Stimulated activated CD4-positive, alpha-beta T cell treated with anti-CD3 and anti-CD28 coated beads, Interleukin-12 subunit alpha, Interleukin-12 subunit beta, amount 100 ng/mL, for 48 hours (primary cell): ENCODE measurements at regions not wholly inside any gene's neighbourhood (a gene's known extent, or its start where the extent isn't known, plus 50 kb on each side); places are given as distances from the start of the nearest gene placed in this dataset.
A peak's percentile ranks its signal among the peaks of the same experiment; 100 is the strongest.
"Not testable (repeated sequence)": the region's sequence is repeated elsewhere in the genome, so short reads cannot be mapped to it uniquely, and the experiment has no call there.

ENCODE experiments used
- DNase-seq, 3 donors: peaks; one replicate each; pipeline ENCODE4 v3.0.0-alpha.2; 2020; ENCODE audit warnings: low read depth in 2 of 3, low spot score in 1 of 3

DNA sequence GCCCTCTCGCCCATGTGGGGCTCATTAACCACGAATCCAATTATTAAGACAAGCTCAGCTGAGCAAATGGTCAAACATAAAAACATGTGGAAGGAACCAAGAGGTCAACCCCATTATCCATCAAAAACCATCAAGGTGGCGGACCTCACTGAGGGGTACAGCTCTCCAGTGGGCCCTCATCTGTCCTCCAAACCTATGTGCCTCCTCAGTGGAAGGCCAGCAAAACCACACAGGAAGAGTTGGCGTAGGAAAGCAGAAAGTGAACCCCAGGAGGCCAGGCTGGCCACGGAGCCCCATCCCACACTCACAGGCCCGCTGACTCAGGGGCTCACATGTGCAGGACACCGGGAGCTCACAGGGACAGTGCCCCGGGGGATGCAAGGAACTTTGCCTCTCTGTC is 66.5 kb upstream of the CLEC6A start:
- not testable (repeated sequence) for DNase-seq

DNA sequence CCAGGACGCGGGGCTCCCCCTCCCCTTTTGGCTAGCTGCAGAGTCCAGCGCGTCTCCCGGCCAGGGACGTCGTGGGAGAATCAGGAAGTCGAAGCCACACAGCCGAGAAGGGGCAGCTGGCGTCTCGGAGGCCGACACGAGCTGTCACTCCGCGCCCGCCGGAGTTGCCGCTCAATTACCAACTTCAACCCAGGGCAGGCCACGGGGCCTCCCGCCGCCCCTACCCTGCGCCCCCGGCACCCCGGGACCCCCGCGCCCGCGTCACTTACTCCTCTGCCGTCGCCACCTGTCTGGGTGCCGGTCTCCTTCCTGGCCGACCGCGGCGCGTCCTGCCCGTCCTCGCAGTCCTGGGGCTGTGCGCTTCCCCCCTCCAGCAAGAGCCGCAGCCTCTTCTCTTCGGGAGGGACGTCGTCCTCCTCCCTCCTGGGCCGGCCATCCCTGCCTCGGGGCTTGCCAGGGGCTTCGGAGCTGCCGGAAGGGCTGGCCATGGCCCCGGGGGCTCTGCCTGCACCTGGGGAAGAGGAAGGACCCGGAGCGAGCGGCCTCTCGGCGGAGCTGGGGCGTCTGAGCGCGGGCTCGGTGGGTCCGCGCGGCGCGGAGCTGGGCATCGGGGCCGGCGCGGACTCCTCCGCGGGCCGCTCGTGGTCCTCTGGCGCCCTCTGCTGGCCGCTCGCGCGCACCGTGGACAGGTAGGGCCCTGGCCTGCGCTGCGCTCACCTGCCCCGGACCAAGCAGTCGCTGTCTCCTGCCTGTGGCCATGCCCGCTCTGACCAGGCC is 65.6 kb upstream of the CLEC6A start:
- peak in 2 of 3 donors; percentile 39 to 76 for DNase-seq

DNA sequence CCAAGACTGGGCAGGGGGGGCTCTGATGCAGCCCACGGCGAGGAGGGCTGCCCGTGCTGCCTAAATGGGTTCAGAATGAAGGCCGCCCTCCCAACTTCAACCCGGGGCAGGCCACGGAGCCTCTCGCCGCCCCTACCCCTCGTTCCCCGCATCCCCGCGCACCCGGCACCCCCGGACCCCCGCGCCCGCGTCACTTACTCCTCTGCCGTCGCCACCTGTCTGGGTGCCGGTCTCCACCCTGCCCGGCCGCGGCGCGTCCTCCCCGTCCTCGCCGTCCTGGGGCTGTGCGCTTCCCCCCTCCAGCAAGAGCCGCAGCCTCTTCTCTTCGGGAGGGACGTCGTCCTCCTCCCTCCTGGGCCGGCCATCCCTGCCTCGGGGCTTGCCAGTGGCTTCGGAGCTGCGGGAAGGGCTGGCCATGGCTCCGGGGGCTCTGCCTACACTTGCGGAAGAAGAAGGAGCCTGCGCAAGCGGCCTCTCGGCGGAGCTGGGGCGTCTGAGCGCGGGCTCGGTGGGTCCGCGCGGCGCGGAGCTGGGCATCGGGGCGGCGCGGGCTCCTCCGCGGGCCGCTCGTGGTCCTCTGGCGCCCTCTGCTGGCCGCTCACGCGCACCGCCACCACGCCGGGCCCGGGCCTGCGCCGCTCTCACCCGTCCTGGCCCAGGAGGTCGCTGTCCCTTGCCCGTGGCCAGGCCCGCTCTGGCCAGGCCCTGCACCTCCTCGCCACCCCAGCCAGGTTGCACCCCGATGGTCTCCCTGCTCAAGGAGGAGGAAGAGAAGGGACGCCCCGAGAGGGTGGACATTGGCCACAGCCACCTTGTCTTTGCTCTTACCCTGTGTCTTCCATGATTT is 59.3 kb upstream of the CLEC6A start:
- peak; percentile 25 to 56 (median 55) for DNase-seq

DNA sequence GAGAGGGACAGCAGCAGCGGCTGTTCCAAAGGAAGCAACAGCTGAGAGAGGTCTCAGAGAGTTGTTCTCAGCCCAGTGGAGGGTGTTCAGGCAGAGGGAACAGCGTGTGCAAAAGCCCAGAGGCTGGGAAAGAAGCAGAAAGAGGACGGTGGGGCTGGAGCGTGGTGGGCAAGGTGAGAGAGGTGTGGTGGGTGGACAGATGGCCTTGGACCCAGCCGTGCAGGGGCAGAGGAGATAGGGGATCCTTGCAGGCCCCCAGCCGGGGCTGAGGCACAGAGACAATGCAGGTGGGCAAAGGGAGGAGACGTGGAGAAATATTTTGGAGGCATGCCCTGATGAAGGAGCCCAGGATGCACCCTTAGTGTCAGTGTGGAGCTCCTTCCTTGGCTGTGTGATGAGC is 58.4 kb upstream of the CLEC6A start:
- DNase-seq = not testable (repeated sequence)

DNA sequence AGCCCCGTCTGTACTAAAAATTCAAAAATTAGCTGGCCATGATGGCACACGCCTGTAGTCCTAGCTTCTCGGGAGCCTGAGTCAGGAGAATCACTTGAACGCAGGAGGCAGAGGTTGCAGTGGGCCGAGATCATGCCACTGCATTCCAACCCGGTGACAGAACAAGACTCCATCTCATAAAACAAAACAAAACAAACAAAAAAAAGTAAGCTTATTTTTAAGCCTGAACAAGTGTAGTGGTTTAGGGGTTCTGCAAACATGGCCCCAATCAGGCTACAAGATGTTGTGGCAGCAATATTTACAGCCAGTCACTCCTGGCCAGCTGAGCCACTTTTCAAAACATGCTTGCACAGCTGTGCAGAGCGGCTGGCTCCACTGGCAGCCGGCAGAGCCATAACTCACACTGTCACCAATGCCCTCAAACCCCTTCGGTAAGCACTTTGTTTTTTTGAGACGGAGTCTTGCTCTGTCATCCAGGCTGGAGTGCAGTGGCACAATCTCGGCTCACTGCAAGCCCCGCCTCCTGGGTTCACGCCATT is 56.2 kb upstream of the CLEC6A start:
- DNase-seq = not testable (repeated sequence)

DNA sequence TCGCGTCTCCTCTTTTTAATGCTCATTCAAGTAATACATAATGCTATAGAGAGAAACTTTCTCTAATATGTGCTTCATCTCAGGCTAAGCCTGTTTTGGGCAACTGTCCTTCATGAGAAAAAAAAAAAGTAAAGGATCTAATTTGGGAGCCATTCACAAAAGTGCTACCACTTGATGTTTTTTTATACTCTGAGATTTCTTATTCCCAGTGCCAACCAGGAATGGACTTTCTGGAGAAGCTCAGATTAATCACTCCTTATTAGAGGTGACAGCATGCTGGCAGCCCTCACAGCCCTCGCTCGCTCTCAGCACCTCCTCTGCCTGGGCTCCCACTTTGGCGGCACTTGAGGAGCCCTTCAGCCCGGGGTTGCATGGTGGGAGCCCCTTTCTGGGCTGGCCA is 51.9 kb upstream of the CLEC6A start:
- not testable (repeated sequence) for DNase-seq

DNA sequence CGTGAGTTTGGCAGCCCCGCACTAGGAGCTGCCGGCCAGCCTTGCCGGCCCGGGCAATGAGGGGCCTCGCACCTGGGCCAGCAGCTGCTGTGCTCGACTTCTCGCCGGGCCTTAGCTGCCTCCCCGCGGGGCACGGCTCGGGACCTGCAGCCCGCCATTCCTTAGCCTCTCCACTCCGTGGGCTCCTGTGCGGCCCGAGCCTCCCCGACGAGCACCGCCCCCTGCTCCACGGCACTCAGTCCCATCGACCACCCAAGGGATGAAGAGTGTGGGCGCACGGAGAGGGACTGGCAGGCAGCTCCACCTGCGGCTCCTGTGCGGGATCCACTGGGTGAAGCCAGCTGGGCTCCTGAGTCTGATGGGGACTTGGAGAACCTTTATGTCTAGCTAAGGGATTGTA is 51.4 kb upstream of the CLEC6A start:
- DNase-seq = not testable (repeated sequence)
